NCI-H446 treated with DMSO at 0.1 percent for 48 hours (cell line): ENCODE measurements at regions not wholly inside any gene's neighbourhood (a gene's known extent, or its start where the extent isn't known, plus 50 kb on each side); places are given as distances from the start of the nearest gene placed in this dataset.

Experiments used
- DNase-seq: peaks from one replicate; lab custom pipeline; 2025; lab: John Stamatoyannopoulos, UW

DNA sequence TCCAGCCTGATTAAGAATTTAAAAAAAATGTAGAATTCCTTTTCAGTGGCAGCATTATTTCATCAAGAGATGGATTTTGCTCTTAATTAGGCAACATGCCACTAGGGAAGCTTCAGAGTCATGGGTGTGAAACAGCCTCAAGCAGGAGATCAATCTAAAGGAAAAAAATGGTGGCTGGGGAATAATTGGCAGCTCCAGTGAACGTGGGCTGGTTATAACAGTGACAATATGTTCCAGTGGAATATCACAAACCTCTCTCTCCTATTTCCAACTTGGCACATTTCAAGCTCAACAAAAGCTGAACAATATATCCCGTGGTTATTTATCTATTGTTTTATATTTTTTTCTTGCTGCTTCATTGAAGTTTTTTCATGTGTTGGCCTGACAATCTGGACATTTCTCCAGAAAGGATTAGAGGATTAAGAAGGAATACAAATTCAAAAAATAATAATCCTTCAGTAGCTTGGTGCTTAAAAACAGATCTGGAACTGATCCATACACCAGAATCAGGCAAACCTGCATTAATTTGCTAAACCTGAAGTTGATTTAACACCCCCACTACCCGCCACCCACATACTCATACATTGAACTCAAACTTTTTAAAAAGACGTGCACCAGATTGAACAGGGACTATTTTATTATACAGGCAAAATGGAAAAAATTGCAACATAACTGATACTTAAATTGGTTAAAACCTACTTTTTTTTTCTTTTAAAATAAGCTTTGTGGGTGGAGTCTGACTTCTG, 255.9 kb upstream of the SPRED2 start:
- DNase-seq, result no peak

DNA sequence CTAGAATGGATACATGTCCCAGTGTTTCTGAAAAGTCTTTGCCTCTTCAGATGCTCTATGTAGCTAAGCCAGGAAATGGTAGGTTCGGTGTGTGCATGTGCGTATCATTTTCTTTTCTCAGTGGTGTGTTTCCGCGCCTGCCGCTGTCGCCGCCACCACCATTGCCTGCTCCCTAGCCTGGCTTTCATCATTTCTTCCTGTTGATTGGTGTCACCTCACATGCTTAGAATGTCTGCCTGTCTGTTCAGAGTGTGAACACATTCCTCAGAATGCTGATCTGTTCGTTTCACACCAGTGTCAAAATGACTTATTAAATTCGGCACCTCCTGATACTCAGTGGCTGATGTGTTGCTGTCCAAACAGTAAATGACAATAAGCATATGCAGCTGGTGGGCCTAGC, 255.2 kb upstream of the SPRED2 start:
- no peak for DNase-seq

DNA sequence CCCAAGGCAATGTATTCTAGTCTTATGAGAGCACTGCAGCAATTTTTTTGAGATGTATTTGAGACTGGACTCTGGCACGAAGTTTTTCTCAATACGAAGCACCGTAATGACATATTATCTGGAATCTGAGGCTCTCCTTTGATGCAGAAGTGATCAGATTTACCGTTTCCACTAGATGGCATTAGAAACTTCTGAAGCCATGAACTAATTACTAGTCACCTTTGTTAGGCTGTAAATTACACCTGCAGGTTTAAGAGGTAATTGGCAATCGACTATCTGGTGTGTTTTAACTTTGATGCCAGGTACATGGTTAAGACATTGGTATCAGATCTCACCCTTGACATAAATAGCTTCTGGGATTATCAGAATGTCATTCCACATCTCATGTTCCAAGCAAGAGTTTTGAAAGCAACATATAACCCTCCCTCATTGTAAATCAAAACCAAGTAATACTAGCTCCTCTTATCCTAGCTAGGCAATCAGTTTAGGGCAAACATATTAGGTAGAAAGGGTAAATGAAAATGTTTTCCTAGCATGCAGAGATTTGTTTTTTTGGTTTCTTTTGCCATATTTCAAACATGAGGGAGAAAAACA, 254.6 kb upstream of the SPRED2 start:
- no peak for DNase-seq

DNA sequence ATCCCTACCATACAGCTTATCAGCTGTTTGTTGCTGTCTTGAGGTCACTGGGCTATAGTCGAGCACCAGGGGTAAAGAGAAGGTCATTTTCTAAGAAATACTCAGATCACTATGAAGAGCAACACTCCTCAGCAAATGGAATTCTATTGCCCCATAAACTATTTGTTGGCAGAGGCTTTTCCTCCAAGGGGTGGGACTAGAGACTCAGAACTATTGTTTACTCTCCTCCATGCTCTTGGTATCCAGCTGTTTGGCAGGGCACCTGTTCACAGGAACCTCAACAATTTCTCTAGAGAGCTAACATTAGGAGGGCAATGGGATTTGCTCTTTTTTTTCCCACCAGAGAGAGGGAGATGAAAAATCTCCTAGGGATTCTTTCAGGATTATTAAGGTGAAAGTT, 249.1 kb upstream of the SPRED2 start:
- DNase-seq, result no peak

DNA sequence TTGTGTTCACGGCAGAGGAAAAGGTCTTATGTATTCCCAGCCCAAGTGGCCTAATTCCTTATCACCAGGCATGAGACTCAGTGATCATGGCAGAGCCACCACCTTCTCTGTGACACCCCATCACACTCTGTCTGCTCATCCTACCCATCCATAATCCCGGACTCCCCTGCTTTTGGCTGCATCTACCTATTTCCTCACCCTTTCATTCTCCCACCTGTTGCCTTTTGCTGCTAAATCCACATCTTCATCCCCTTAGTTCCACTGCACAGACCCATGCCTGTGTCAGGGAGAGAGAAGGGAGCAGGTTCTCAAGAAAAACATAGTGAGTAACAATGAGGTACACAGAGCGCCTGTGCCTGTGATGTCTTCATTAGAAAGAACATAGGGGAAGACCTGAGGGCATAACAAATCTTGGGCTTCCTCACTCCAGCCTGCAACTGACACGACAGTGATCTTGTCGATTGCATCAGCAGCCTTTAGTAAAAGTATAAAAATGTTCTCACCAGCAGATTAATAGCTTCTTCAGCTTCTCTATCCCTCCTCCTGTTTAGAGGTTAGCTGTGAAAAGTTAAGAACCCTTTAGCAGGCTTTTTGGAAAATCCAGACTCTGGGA, 246.5 kb upstream of the SPRED2 start:
- DNase-seq, result no peak

DNA sequence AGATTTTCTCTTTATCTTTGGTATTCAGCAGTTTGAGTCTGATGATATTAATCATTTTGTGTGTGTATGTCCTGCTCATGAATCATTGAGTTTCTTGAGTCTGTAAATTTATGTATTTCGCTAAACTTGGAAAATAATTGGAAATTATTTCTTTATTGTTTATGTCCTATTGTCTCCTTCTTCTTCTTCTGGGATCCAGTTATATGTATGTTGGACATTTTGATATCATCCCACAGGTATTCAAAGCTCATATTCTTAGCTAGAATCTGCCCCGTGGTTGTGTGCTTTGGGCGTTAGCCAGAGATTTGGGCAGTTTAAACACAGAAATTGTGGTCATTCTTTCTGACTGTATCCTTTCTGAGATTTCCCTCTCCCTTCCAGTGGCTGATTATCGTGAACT, 243.0 kb upstream of the SPRED2 start:
- DNase-seq, result no peak

DNA sequence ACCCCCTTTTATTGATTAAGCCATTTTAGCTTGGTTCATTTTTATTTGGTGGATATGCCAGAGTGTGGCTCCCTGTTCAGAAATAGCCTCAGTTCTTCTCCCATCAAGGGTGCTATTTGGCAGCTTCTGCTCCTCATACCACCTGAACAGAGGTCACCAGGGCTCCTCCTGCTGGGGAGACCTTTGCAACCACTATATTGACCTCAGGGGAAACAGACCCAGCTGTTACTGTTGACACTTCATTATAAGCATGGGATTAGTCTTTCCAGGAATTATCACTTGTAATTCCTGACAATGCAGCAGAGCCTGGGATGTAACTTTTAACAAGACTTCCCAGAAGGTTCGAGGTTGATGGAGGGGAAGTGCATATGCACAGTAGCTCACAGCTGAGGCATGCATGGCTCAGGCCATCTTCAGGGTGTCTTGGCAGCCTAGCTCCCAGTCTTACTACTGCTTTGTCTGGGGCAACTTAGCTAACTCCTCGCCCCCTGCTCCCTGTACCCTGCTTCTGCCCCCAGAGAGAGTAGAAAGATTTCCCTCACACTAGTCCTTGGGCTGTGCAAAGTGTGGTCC, 239.4 kb upstream of the SPRED2 start:
- DNase-seq, result no peak

DNA sequence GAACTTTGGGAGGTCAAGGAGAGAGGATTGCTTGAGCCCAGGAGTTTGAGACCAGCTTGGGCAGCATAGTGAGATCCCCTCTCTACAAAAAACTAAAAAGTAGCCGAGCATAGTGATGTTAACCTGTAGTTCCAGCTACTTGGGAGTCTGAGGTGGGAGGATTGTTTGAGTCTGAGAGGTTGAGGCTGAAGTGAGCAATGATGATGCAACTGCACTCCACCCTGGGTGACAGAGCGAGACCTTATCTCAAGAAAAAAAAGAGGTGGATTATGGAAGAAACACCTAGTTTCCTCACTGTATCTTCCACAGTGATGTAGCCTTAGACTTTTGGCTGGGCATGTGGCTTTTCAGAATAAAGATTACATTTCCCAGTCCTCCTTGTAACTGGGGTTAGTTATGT, 237.2 kb upstream of the SPRED2 start:
- no peak for DNase-seq

DNA sequence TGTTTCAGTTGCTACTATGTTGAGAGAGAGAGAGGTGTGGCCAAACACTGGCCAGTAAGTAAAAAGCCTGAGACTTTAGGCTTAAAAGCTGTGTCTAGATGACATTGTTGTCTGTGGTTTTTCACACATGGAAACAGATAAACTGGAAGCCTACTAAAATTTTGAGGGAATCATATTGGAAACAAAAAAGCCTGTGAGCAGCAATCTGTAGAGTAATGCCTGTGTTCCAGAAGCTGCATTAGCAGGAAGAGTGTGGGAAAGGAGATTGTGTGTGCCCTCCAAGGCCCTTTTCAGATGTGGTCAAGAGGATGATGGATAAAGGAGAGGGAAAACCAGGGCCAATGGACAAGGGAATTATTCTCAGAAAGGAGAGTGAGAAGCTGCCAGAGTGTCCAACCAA, 236.3 kb upstream of the SPRED2 start:
- no peak for DNase-seq

DNA sequence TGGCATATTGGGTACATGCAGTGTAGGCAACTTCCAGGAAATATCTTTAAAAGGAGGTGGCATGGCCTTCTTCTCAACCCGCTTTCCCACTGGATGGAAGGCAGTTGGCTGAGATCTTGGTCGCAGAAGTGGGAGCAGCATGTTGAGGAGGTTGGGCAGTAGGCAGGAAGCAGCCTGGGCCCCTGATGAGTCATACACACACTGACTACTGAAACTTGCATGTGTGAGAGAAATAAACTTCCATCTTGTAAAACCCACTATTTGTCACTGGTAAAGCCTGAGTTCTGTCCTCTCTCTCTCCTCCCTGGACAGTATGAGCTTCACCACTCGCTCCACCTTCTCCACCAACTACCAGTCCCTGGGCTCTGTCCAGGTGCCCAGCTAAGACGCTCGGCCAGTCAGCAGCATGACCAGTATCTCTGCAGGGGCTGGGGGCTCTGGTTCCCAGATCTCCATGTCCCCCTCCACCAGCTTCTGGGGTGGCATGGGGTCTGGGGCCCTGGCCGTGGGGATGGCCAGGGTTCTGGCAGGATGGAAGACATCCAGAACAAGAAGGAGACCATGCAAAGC, 233.8 kb upstream of the SPRED2 start:
- DNase-seq, result no peak

DNA sequence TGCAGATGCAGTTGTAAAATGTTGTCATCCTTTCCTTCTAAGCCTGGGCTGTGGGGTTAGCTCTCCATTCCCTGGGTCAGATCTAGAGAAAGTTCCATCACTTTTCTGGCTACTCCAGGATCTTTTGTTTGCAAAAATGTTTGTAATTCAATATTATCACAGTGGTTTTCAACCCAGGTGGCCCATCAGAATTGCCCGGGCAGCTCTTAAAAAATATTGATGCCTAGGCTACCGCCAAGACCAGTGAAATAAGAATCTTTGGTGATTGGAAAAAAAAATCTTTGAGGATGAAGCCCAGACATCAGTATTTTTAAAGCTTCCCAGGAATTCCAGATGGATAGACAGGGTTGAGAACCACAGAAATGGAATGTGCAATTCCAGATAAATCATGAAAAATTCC, 232.5 kb upstream of the SPRED2 start:
- DNase-seq, result no peak

DNA sequence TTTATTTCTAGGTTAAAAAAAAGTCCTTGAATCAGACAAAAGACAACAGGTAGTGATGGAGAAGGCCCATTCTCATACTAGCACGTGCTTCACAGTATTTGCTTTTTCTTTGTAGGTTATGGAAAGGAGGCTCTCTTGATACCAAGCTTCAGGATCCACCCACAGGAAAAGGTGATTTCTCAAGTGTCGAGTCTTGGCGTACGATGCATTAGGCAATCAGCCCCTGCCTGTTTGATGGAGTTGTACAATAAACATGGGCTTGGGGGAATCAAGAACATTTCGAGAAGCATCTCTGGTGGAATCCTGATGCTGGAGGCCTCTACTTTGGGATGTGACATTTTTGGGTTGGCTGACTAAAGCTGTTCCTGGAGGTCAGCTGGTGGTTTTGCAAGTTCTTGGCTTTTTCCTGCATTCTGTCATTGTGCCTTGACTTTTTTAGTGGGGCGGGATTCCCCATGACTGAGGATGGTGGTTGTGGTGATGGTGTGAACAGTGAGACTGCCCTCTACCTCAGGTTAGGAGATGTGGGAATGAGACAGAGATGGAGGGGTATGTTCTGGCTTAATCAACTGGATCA, 231.5 kb upstream of the SPRED2 start:
- DNase-seq, result no peak

DNA sequence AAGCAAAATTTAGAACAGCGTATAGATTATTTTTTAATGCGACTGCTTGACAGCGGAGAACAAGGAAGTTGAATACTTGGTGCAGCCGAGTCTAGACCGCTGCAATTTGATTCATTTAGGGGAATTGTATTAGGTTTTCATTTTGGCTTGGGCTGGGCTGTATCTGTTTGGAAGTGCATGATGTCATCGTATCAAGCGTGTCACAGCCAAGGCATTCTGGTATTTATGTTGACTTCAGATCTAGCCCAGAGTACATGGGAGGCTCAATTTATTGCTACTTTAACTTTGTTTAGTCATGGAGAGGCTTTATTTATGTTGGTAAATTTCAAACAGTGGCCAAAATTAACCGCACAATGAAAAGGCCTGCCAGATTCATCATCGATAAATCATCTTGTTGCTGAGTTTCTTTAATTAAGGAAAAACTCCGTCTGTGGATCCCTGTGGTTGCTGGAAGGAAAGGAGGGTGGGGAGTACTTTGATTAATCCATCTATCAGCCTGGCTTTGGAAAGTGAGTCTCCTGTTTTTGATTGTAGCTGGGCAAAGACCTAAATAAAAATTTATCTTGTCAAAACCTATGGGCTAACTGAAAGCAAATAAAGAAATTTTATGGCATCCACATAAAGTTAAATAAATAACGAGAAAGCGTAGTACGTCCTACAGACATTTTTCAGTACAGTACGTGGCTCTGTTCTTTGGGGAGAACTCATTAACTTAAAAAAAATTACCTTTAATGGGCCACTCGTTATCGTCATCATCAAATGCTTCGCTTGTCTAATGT, 230.4 kb upstream of the SPRED2 start:
- DNase-seq, result no peak

DNA sequence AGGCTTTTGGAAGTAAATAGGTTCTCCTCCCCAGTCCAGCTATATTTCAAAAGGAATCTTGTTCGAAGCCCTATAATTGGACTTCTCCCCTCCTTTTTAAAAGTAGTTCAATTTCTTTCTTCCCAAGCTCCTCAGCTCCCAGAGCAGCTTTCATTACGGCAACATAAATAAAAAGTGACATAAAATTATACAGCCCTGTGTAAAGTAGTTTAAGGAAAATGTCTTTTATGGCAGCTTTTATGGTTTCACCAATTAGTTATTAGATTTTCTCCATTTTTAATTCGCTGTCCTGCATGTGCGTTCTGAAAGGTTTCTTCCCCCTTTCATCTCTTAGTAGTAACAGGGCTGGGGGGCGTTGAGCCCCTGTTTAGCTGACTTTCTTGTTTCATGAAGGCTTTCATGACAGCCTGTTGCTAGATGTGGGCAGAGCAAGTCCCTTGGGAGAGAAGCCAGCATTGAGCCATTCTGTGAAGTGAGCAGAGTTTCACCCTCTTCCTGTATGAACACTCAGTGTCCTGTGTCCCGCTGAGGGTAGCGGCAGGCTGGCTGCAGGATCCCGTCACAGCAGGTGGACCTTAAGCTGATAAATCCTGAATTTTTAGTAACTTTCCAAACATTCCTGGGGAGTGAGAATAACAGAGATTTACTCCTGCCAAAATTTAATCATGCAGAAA, 229.7 kb upstream of the SPRED2 start:
- DNase-seq, result no peak

DNA sequence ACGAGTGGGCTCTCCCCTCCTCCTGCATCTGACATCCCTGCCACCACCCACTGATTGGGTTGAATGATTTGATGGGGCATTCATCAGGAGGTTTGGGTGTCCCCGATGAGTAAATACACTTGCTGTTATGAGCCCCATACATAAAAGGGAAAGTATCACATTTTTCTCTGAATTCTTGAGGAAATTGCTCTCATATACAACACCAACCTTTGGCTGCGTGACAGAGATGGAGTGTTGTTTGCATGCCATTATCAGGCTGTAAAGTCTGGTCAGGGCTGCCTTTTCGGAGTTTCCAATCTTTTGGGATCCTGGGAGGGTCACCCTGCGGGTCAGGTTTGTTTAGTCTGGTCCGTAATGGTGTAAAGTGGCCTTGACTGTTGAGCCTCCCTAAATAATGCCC, 227.9 kb upstream of the SPRED2 start:
- DNase-seq, result no peak

DNA sequence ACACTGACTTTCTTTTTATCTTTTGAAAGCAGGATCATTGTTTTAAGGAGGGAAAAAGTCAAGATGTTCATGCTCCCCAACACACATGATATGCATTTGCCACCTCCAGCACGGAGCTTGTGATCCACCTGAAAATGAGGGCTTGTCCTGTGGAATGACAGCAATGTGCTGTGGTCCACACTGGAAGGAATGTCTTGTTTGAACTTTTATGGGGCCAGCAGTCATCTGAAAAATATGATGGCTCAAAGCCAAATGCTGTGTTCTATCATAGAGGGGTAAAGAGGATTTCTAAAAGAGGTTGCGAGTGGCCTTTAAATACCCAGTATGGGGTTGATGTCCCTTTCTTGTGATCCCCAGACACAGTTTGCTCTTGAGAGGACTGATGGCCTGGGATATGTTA, 226.5 kb upstream of the SPRED2 start:
- no peak for DNase-seq

DNA sequence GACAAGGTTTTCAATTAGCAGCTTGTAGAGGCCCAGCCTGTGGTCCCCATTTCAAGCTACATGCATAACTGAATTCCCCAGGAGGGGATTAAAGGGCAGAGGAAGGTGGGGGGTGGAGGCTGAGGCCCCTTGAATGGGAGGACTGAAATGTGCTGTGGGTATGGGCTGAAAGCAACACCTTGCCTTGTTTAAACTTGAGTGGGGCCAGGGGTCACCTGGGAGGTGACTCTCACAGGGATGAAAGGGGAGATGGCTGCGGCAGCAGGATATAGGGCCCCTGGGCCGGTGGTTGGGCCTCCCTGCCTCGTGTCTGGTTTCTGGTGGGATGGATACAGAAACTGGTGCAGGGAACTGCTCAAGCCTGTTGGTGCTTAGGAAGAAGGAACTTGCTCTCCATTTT, 225.9 kb upstream of the SPRED2 start:
- no peak for DNase-seq

DNA sequence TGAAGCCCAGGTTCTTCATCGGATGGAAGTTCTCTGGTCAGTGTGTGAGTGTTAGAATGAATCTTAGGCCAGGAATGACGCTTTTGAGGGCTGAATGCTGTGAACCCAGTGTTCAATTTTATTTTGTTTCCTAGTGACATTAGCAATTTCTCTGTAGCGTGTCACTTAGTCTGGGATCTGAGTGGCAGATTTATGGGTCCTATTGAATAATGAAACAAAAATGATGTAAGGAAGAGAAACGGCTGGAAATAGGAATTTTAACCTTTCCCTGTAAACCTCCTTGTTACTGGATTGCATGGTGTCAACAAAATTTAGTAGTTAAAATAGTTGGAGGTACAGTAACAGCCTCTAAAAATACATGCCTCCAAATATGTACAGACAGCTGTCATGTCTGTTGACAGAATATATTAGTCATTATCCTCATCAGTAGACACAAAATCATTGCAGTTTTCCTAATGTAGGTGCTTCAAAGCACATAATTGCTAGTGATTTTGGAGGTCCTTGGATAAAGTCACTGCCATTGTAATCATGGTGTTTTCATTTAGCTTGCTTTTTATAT, 223.8 kb upstream of the SPRED2 start:
- no peak for DNase-seq

DNA sequence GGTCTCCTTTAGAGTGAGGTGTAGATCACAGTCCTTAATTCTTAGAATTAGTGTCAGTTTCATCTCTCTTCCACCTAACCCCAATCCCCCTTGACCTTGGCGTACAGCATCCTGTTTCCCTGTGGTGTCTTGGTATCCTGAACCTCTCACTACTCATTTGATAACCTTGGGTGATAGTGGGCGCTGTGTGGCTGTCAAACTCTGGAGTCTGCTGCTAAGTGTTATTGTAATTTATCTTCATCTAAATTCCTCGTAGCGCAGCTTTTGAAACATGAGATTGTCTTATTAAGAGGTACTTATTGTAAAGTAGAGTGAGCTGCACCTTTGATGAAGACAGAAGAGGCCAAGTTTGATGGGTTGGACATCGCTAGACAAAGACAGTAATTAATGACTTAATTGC, 222.6 kb upstream of the SPRED2 start:
- DNase-seq, result no peak

DNA sequence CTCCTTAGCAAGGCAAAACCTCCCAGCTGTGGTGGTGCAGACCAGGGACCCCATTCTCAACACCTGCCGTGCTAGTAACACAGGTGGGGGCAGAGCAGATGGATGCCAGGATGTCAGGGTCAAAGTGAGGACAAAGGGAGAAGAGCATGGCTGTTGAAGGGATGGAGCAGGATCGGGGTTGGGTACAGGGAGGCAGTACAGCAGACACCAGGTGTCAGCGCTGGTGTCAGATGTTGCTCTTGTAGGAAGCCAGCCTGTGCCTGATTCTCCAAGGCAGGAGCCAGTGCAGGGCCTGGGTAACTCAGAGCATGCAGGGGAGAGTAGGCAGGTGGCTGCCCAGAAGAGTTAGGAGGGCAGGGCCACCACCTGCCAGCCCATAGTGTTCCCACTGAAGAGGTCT, 222.1 kb upstream of the SPRED2 start:
- DNase-seq, result no peak

DNA sequence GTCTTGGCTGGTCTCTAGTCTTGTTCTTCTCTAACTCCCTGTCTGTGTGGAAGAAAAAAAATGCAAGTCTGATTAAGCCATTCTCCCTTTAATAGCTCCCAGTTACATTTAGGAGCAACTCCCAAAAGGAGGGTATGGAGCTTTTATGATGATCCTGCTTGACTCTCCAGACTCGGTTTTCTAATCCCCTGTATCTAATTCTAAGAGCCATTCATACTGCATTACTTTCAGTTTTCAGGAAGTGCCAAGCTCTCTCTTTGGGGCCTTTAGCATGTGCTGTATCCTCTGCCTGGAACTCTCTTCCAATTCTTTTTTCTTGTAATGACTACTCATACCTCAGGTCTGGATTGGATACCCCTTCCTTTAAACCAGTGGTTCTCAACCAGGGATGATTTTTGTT, 219.7 kb upstream of the SPRED2 start:
- DNase-seq, result no peak
